Mesendoderm (in vitro differentiated cells): ENCODE measurements at regions not wholly inside any gene's neighbourhood (a gene's known extent, or its start where the extent isn't known, plus 50 kb on each side); places are given as distances from the start of the nearest gene placed in this dataset.

Experiments
- DNase-seq: peaks from one replicate; pipeline ENCODE4 v3.0.0; 2013
- H2AK5ac ChIP-seq: 2 replicates; pipeline ENCODE4 v1.6.1; 2013; ENCODE audit warnings: low read length, inconsistent platforms
- H2BK120ac ChIP-seq: 2 replicates; pipeline ENCODE4 v1.6.1; 2013; ENCODE audit warnings: low read depth, mild to moderate bottlenecking, low read length, moderate library complexity, mixed read lengths
- H2BK15ac ChIP-seq: replicated peaks from 2 replicates; pipeline ENCODE4 v1.6.1; 2013; ENCODE audit warnings: low read depth, mild to moderate bottlenecking, moderate library complexity
- H2BK5ac ChIP-seq: 2 replicates; pipeline ENCODE4 v1.6.1; 2013; ENCODE audit warnings: low read length, inconsistent platforms
- H3K18ac ChIP-seq: 2 replicates; pipeline ENCODE4 v1.6.1; 2013; ENCODE audit warnings: mild to moderate bottlenecking, low read length, mixed read lengths
- H3K23ac ChIP-seq: one replicate; pipeline ENCODE4 v1.6.1; 2013; ENCODE audit warnings: low read length
- H3K27ac ChIP-seq: 2 replicates; pipeline ENCODE4 v1.5.1; 2013; ENCODE audit warnings: low read depth, mild to moderate bottlenecking, inconsistent platforms, low read length, moderate library complexity
- H3K27me3 ChIP-seq: 2 replicates; pipeline ENCODE4 v1.6.1; 2013; ENCODE audit warnings: low read length, control low read depth, mild to moderate bottlenecking, inconsistent platforms; ENCODE audit not compliant: insufficient read depth, poor library complexity
- H3K36me3 ChIP-seq: 2 replicates; pipeline ENCODE4 v1.6.1; 2013; ENCODE audit warnings: low read length, inconsistent platforms; ENCODE audit not compliant: control insufficient read depth, insufficient read depth
- H3K4ac ChIP-seq: one replicate; pipeline ENCODE4 v1.6.1; 2013; ENCODE audit warnings: low read depth, mild to moderate bottlenecking, low read length, moderate library complexity
- H3K4me1 ChIP-seq: 2 replicates; pipeline ENCODE4 v1.6.1; 2013; ENCODE audit warnings: low read depth, low read length, inconsistent platforms; ENCODE audit not compliant: control insufficient read depth
- H3K4me2 ChIP-seq: 2 replicates; pipeline ENCODE4 v1.6.1; 2013; ENCODE audit warnings: low read length
- H3K4me3 ChIP-seq: 2 replicates; pipeline ENCODE4 v1.5.1; 2013; ENCODE audit warnings: mild to moderate bottlenecking, low read length
- H3K56ac ChIP-seq: one replicate; pipeline ENCODE4 v1.6.1; 2013; ENCODE audit warnings: low read length
- H3K79me1 ChIP-seq: 2 replicates; pipeline ENCODE4 v1.6.1; 2013; ENCODE audit warnings: low read length, inconsistent platforms
- H3K79me2 ChIP-seq: 2 replicates; pipeline ENCODE4 v1.6.1; 2013; ENCODE audit warnings: mild to moderate bottlenecking, low read length; ENCODE audit not compliant: control insufficient read depth, insufficient read depth
- H3K9ac ChIP-seq: 2 replicates; pipeline ENCODE4 v1.6.1; 2013; ENCODE audit warnings: low read length, inconsistent platforms
- H4K5ac ChIP-seq: one replicate; pipeline ENCODE4 v1.6.1; 2013; ENCODE audit warnings: low read length
- H4K8ac ChIP-seq: one replicate; pipeline ENCODE4 v1.6.1; 2013; ENCODE audit warnings: low read depth, mild to moderate bottlenecking, control low read depth, low read length, moderate library complexity
- WGBS: extraction: QIAGEN DNeasy Blood & Tissue Kit; methylation state at CpG from one replicate; pipeline ENCODE4 v1.1.7; 2013; ENCODE audit warnings: low lambda C conversion rate, missing lambda C conversion rate; ENCODE audit not compliant: insufficient coverage; ENCODE audit errors: extremely low coverage; 5-methylcytosine and 5-hydroxymethylcytosine counted together

DNA sequence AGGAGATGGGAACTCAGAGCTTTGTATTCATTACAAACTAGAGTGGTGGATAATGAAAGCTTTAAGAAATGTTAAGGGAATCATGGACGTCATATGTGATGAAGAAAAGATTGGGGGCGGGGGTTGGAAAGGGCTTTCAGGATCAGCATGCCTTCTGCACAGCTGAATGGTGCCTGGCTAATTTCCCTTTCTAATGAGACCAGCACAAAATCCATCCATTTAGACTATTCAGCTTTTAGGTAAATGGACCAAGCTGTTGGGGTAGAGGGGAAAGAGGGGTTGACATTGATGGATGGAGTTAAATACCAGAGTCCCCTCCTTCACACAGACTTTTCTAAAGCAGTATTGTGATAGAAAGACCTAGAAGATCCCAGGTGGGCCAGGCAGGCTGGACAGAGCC lies 737.9 kb upstream of the WWC1 start:
- Histone ChIP-seq H3K18ac (no peak overlapping the region), H2BK15ac (no peak overlapping the region), H3K4me3 (no peak overlapping the region), H3K4ac (no peak overlapping the region), H3K4me1 (peaks cover 4% of the 10 kb centered on the region), H2BK120ac (no peak overlapping the region), H3K36me3 (no peaks in the 10 kb centered on the region), H4K5ac (no peak overlapping the region), H3K56ac (no peak overlapping the region), H3K79me1 (no peaks in the 10 kb centered on the region), H3K23ac (no peak overlapping the region), H3K27ac (no peak overlapping the region), H4K8ac (no peak overlapping the region), H3K9ac (no peak overlapping the region), H3K4me2 (no peak overlapping the region), H2AK5ac (no peak overlapping the region), H3K27me3 (no peaks in the 10 kb centered on the region), H3K79me2 (no peaks in the 10 kb centered on the region), H2BK5ac (no peak overlapping the region)
- DNase-seq, result no peak
- WGBS, result no CpG with 5 or more reads among the region's 2 CpGs

DNA sequence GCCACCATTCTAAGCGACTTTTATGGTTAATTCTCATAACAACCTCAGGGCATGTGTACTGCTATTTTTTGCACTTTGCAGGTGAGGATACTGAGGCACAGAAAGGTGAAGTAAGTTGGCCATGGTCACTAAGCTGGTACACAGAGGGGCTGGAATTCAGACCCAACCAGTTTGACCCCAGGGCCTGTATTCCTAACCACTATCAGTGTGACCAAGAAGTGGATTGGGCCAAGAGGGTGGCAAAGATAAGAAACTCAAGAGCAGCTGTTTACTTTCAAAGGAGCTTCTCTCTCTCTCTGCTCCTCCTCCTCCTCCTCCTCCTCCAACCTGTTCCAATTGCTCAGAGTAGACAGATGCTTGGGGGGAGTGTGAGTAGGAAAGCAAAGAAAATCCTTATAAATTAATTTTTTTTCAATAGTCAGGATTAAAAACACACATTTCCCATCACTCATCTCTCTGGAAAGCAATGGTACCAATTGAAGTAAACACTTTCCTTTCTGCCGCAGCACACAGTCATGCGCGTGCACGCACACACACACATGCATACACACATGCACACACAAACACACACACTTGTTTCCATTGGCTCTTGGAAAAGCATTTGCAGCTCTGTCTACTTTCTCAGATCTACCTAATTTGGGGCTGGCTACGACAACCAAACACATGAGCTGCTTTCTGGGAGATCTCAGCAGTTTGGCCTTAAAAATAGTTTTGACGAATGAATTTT lies 736.7 kb upstream of the WWC1 start:
- no peak overlapping the region for H2BK15ac ChIP-seq
- no peaks in the 10 kb centered on the region for H3K79me2 ChIP-seq
- no peak overlapping the region for H3K9ac ChIP-seq
- no peak overlapping the region for H3K27ac ChIP-seq
- H4K5ac ChIP-seq, result no peak overlapping the region
- no peak overlapping the region for H2AK5ac ChIP-seq
- DNase-seq, result peak; percentile 79
- no peak overlapping the region for H2BK120ac ChIP-seq
- no CpG with 5 or more reads among the region's 7 CpGs for WGBS
- no peak overlapping the region for H3K4ac ChIP-seq
- H4K8ac ChIP-seq, result no peak overlapping the region
- no peaks in the 10 kb centered on the region for H3K27me3 ChIP-seq
- H3K23ac ChIP-seq, result no peak overlapping the region
- H2BK5ac ChIP-seq, result no peak overlapping the region
- no peak overlapping the region for H3K18ac ChIP-seq
- no peaks in the 10 kb centered on the region for H3K79me1 ChIP-seq
- no peak overlapping the region for H3K4me3 ChIP-seq
- peaks cover 4% of the 10 kb centered on the region for H3K4me1 ChIP-seq
- H3K36me3 ChIP-seq, result no peaks in the 10 kb centered on the region
- no peak overlapping the region for H3K56ac ChIP-seq
- no peak overlapping the region for H3K4me2 ChIP-seq

DNA sequence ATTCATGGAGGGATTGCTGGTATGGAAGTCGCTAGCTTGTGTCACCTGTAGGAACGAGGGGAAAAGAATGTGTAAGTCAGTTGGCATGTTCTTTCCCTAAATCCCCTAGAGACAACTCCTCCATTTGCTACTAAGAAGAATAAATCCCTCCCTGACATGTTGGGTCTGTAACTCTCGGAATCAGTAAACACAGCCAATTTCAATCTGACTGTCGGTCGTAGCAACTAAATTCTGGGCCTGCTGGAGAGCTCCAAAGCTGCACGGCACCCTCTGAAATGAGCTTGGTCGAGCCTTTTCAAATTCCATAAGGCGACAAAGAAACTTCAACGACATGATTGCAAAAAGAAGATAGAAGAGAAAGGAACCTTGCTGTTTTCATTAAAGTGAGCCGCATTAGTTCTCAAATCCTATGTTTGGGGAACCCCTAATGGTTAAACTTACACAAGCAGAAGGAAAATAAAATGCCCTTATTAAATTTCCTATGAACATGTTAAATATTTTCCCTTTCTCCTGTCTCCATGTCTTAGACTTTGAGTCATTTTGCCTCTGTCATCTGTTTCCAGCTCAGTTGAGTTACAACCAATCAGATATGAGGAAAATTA lies 735.8 kb upstream of the WWC1 start:
- peak overlapping the region; percentile 66 for H2BK120ac ChIP-seq
- no peak overlapping the region for H3K4ac ChIP-seq
- H3K79me2 ChIP-seq, result no peaks in the 10 kb centered on the region
- H3K9ac ChIP-seq, result no peak overlapping the region
- H3K18ac ChIP-seq, result peak overlapping the region; percentile 77
- no peak overlapping the region for H2BK15ac ChIP-seq
- H3K56ac ChIP-seq, result no peak overlapping the region
- DNase-seq, result no peak
- no peak overlapping the region for H4K8ac ChIP-seq
- no peak overlapping the region for H3K27ac ChIP-seq
- H3K4me2 ChIP-seq, result no peak overlapping the region
- no peak overlapping the region for H2AK5ac ChIP-seq
- no peak overlapping the region for H4K5ac ChIP-seq
- no peak overlapping the region for H3K4me3 ChIP-seq
- WGBS, result no CpG with 5 or more reads among the region's 10 CpGs
- H3K27me3 ChIP-seq, result no peaks in the 10 kb centered on the region
- H3K23ac ChIP-seq, result no peak overlapping the region
- no peak overlapping the region for H2BK5ac ChIP-seq
- H3K36me3 ChIP-seq, result no peaks in the 10 kb centered on the region
- no peaks in the 10 kb centered on the region for H3K79me1 ChIP-seq
- peaks cover 4% of the 10 kb centered on the region for H3K4me1 ChIP-seq

DNA sequence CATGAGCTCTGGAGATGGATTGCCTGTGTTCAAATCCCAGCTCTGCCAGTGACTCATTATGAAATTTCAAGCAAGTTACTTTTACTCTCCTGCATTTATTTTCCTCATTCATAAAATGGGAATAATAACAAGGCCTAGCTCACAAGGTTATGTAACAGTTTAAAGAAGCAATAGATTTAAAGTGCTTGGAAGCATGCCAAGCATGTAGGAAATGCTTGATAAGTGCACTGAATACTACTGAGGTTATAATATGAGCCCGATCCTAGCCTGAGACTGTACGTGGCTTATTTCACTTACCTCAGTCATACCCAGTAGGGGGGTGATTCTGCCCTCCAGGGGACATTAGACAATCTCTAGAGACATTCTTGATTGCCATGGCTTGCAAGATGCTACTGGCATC lies 734.1 kb upstream of the WWC1 start:
- Histone ChIP-seq H3K79me2 (no peaks in the 10 kb centered on the region), H3K4me1 (peaks cover 12% of the 10 kb centered on the region), H3K4ac (no peak overlapping the region), H4K5ac (no peak overlapping the region), H3K4me2 (no peak overlapping the region), H3K79me1 (no peaks in the 10 kb centered on the region), H3K4me3 (no peak overlapping the region), H2BK5ac (no peak overlapping the region), H3K56ac (no peak overlapping the region), H2BK120ac (no peak overlapping the region), H3K23ac (no peak overlapping the region), H4K8ac (no peak overlapping the region), H2AK5ac (no peak overlapping the region), H3K27ac (no peak overlapping the region), H2BK15ac (no peak overlapping the region), H3K9ac (no peak overlapping the region), H3K27me3 (no peaks in the 10 kb centered on the region), H3K18ac (peak overlapping the region; percentile 23), H3K36me3 (no peaks in the 10 kb centered on the region)
- WGBS, result no CpG with 5 or more reads among the region's 2 CpGs
- DNase-seq, result no peak

DNA sequence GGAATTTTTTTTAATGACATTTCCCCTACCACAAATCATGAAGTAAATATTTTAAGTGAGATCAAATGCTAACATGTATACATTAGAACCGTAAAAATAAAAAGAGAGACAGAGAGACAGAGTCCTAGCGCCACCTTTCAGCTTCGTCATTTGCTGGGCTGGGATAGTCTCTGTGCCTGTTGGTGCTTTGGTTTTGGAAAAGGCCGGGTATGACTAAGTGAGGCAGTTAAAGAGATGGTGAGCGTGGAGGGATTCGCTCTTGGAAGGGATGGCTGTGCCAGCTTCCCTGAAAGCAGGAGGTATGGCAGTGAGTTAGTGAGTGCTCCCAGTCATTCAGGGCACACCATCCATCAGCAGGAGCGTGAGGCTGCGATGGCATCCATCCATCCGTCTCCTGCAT lies 729.6 kb upstream of the WWC1 start:
- DNase-seq, result peak; percentile 52
- Histone ChIP-seq H3K4me3 (no peak overlapping the region), H3K23ac (no peak overlapping the region), H3K56ac (peak overlapping the region; percentile 63), H3K4me1 (peaks cover 12% of the 10 kb centered on the region), H3K79me1 (no peaks in the 10 kb centered on the region), H4K5ac (no peak overlapping the region), H2BK5ac (peak overlapping the region; percentile 44), H3K27me3 (no peaks in the 10 kb centered on the region), H3K18ac (no peak overlapping the region), H4K8ac (no peak overlapping the region), H3K79me2 (no peaks in the 10 kb centered on the region), H2BK15ac (no peak overlapping the region), H3K4me2 (no peak overlapping the region), H3K9ac (no peak overlapping the region), H3K36me3 (no peaks in the 10 kb centered on the region), H2AK5ac (peak overlapping the region; percentile 19), H3K27ac (no peak overlapping the region), H2BK120ac (no peak overlapping the region), H3K4ac (no peak overlapping the region)
- WGBS, result no CpG with 5 or more reads among the region's 9 CpGs
